ENCODE measurements at regions not wholly inside any gene's neighbourhood (a gene's known extent, or its start where the extent isn't known, plus 50 kb on each side); places are given as distances from the start of the nearest gene placed in this dataset.
"Not testable (repeated sequence)": the region's sequence is repeated elsewhere in the genome, so short reads cannot be mapped to it uniquely, and the experiment has no call there.

GRCh38 chr21:28483301-28484035 is 509.2 kb downstream of the LTN1 start:
- ChIA-PET CTCF (no interaction called here), POLR2A (no interaction called here)
- DNase-seq (ENCODE audit: extremely low spot score) = no peak
- TF ChIP-seq, protein P1, sequence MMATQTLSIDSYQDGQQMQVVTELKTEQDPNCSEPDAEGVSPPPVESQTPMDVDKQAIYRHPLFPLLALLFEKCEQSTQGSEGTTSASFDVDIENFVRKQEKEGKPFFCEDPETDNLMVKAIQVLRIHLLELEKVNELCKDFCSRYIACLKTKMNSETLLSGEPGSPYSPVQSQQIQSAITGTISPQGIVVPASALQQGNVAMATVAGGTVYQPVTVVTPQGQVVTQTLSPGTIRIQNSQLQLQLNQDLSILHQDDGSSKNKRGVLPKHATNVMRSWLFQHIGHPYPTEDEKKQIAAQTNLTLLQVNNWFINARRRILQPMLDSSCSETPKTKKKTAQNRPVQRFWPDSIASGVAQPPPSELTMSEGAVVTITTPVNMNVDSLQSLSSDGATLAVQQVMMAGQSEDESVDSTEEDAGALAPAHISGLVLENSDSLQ (IDR thresholded peaks at IDR 0.05) = no peak
- TF ChIP-seq CTBP1 (IDR thresholded peaks at IDR 0.05; ENCODE audit: borderline replicate concordance) (no peak), L3MBTL2 (conservative IDR thresholded peaks at IDR 0.05) (no peak), ZNF384 (IDR thresholded peaks at IDR 0.05) (no peak), HDGF (IDR thresholded peaks at IDR 0.05; ENCODE audit: borderline replicate concordance) (no peak), FOXA1 (IDR thresholded peaks at IDR 0.05) (no peak), ARNT (IDR thresholded peaks at IDR 0.05) (no peak), ELF4 (IDR thresholded peaks at IDR 0.05) (no peak), LEF1 (IDR thresholded peaks at IDR 0.05; ENCODE audit: borderline replicate concordance) (no peak), TARDBP (IDR thresholded peaks at IDR 0.05) (no peak), FOXK2 (IDR thresholded peaks at IDR 0.05) (no peak), FOXM1 (IDR thresholded peaks at IDR 0.05; ENCODE audit: borderline replicate concordance) (no peak), SP1 (IDR thresholded peaks at IDR 0.05) (no peak), BHLHE40 (IDR thresholded peaks at IDR 0.05; ENCODE audit: borderline replicate concordance) (no peak), SUZ12 (IDR thresholded peaks at IDR 0.05) (no peak)

GRCh38 chr21:28482657-28483056 is 510.0 kb downstream of the LTN1 start:
- no peak for DNase-seq (ENCODE audit: extremely low spot score)
- ChIA-PET POLR2A (no interaction called here), CTCF (no interaction called here)
- TF ChIP-seq, protein P1 (IDR thresholded peaks at IDR 0.05) = no peak
- no peak for TF ChIP-seq BHLHE40 (IDR thresholded peaks at IDR 0.05; ENCODE audit: borderline replicate concordance)
- no peak for TF ChIP-seq NFRKB (IDR thresholded peaks at IDR 0.05)
- no peak for TF ChIP-seq FOXM1 (IDR thresholded peaks at IDR 0.05; ENCODE audit: borderline replicate concordance)
- no peak for TF ChIP-seq CTBP1 (IDR thresholded peaks at IDR 0.05; ENCODE audit: borderline replicate concordance)
- TF ChIP-seq FOXA1 (IDR thresholded peaks at IDR 0.05) = no peak
- TF ChIP-seq ZNF384 (IDR thresholded peaks at IDR 0.05) = no peak
- no peak for TF ChIP-seq L3MBTL2 (conservative IDR thresholded peaks at IDR 0.05)

DNA sequence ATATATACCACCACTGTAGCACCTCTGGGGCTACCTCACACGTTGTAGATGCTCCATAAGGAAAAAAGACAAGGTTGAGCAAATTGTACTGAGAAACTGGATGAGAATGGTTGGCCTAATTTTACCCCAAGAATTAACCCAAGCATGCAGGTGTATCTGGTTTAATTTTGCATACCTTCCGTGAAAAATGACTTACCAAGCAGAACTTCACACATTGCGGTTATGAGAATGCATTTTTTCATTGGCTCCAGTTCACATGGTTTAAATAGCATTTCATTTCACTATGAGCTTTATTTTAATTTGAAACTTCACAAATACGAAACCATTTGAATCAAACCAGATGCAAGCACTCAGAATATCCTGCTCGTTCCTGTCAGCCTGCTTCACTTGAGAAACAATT is 512.2 kb downstream of the LTN1 start:
- ChIA-PET CTCF (no interaction called here), POLR2A (no interaction called here)
- no peak for TF ChIP-seq LEF1 (IDR thresholded peaks at IDR 0.05; ENCODE audit: borderline replicate concordance)
- TF ChIP-seq HDGF (IDR thresholded peaks at IDR 0.05; ENCODE audit: borderline replicate concordance) = no peak
- TF ChIP-seq BHLHE40 (IDR thresholded peaks at IDR 0.05; ENCODE audit: borderline replicate concordance) = no peak
- TF ChIP-seq FOXA1 (IDR thresholded peaks at IDR 0.05) = no peak
- TF ChIP-seq ZNF384 (IDR thresholded peaks at IDR 0.05) = no peak
- TF ChIP-seq, protein P1 (IDR thresholded peaks at IDR 0.05) = no peak
- TF ChIP-seq NFRKB (IDR thresholded peaks at IDR 0.05) = no peak
- TF ChIP-seq CTBP1 (IDR thresholded peaks at IDR 0.05; ENCODE audit: borderline replicate concordance) = no peak
- TF ChIP-seq TARDBP (IDR thresholded peaks at IDR 0.05) = no peak
- no peak for TF ChIP-seq FOXM1 (IDR thresholded peaks at IDR 0.05; ENCODE audit: borderline replicate concordance)
- TF ChIP-seq FOXK2 (IDR thresholded peaks at IDR 0.05) = no peak
- TF ChIP-seq L3MBTL2 (conservative IDR thresholded peaks at IDR 0.05) = no peak
- TF ChIP-seq ELF4 (IDR thresholded peaks at IDR 0.05) = no peak
- TF ChIP-seq SUZ12 (IDR thresholded peaks at IDR 0.05) = no peak
- TF ChIP-seq SP1 (IDR thresholded peaks at IDR 0.05) = no peak
- TF ChIP-seq ARNT (IDR thresholded peaks at IDR 0.05) = no peak
- DNase-seq (ENCODE audit: extremely low spot score) = no peak

DNA sequence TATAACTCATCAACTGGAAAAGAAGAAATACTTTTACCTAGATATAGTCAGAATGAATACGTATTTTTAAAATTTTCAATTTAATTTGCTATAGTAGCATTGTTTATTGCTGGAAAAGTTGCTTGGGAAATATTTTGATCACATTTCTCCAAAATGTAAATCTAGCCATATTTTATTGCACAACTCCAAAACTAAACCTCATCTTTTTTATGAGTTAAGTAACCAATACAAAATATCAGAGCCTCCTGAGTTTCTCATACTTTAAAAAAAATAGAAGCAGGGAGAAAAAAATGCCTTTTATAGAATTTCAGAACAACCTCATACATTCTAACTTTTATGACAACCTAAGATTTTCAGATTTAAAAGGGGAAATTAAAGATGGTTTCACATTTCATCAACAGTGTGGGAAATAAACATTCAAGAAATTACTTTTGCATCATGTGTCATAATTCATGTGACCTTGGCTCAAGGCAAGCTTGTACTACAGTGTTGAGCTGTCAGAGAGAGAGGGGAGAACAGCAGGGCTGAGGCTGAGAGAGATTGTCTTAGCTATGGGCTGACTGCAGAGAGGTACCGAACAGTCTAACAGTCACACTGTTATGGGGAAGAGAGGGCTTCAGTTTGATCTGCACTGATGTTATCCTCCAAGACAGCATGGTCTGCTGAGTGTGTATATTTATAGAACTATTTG is 519.0 kb downstream of the LTN1 start:
- DNase-seq (ENCODE audit: extremely low spot score) = no peak
- POLR2A ChIA-PET = no interaction called here
- TF ChIP-seq FOXK2 (IDR thresholded peaks at IDR 0.05) (no peak), HDGF (IDR thresholded peaks at IDR 0.05; ENCODE audit: borderline replicate concordance) (no peak), FOXM1 (IDR thresholded peaks at IDR 0.05; ENCODE audit: borderline replicate concordance) (no peak), SP1 (IDR thresholded peaks at IDR 0.05) (no peak), BHLHE40 (IDR thresholded peaks at IDR 0.05; ENCODE audit: borderline replicate concordance) (no peak), ARNT (IDR thresholded peaks at IDR 0.05) (no peak), NFRKB (IDR thresholded peaks at IDR 0.05) (no peak), TARDBP (IDR thresholded peaks at IDR 0.05) (no peak), L3MBTL2 (conservative IDR thresholded peaks at IDR 0.05) (no peak), CTBP1 (IDR thresholded peaks at IDR 0.05; ENCODE audit: borderline replicate concordance) (no peak), FOXA1 (IDR thresholded peaks at IDR 0.05) (no peak), ZNF384 (IDR thresholded peaks at IDR 0.05) (no peak), ELF4 (IDR thresholded peaks at IDR 0.05) (no peak), LEF1 (IDR thresholded peaks at IDR 0.05; ENCODE audit: borderline replicate concordance) (no peak), SUZ12 (IDR thresholded peaks at IDR 0.05) (no peak)
- TF ChIP-seq, protein P1 (IDR thresholded peaks at IDR 0.05) = no peak
- CTCF ChIA-PET = interaction anchor here (1.1 kb wide), 1 partner anchor 272 kb away, joined by 3 read pairs; no protein-coding TSS in a partner anchor

GRCh38 chr21:28472543-28472942 is 520.1 kb downstream of the LTN1 start:
- POLR2A ChIA-PET; CTCF ChIA-PET; DNase-seq (ENCODE audit: extremely low spot score): not testable (repeated sequence)

All from HEK293T (cell line).